GM11168 (cell line): ENCODE measurements at regions not wholly inside any gene's neighbourhood (a gene's known extent, or its start where the extent isn't known, plus 50 kb on each side); places are given as distances from the start of the nearest gene placed in this dataset.

Source experiments
- in situ Hi-C: fragments of 300-500 bp; cut with MboI; formaldehyde crosslinking; loops from one replicate; pipeline ENCODE4 v1.12.0; 2022; ENCODE audit warnings: low sequenced_read_pairs; ENCODE audit not compliant: unreplicated experiment

- in situ Hi-C loops: no loop called here
These were observed 678.1 kb upstream of the CCDC54 start for GRCh38 chr3:106699122-106699521.

DNA sequence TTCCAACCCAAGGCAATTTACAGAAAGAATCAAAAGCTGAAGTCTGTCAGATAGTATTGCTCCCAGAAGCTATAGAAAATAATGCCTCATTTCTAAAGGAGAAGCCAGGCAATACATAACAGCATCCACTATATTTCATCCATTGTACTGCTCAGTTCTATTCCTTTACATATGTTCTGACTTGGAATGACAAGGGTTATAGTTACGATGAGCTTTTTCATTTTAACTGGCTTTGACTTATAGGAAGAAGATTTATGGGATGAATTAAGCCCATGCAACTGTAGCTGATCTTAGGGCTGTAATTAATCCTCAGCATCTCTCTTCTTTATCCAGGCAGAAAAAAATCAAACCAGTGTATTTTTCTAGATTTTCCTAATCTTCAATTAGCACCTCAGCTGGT, 676.3 kb upstream of the CCDC54 start:
- in situ Hi-C loops: no loop called here

- in situ Hi-C loops: no loop called here
These were observed 673.7 kb upstream of the CCDC54 start for GRCh38 chr3:106703524-106703923.

GRCh38 chr3:106707347-106707746, 669.9 kb upstream of the CCDC54 start:
- in situ Hi-C loops: no loop called here

GRCh38 chr3:106710596-106710995, 666.6 kb upstream of the CCDC54 start:
- in situ Hi-C loops: no loop called here

DNA sequence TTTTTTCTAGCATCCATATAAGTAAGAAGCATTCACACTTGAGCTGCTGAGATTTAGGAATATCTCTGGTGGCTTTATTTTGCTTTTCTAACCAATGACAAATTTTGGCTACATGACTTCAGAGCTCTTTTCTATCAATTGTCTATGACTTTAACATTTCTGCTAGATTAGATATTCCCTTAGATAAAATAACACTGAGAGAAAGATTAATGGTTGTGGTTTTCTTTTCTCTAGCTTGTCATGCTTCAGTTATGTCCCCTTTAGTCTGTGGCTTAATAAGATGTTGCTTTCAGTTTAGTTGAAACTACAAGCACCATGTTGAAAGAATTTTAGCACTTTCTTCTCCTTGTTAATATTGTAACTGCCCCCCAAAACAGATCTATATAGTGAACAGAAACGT, 665.6 kb upstream of the CCDC54 start:
- in situ Hi-C loops: no loop called here

DNA sequence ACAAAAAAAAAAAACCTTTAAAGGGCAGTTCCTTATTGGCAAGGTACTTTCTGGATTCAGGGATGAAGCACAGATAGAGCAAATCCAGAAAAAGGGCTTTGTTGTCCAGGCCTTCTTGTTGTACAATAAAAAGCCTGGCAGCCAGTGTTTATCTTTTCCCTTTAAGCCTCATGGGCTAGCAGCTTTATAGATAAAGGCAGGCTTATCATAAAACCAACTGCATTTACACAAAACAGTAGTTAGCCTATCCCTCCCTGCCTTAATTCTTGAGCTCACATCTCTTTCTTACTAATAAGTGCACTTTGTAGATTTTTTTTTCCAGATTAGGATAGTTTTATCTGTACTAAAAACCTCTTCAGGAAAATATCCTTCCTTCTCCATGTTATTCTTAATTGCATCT, 662.8 kb upstream of the CCDC54 start:
- in situ Hi-C loops: no loop called here

GRCh38 chr3:106715286-106715685, 662.0 kb upstream of the CCDC54 start:
- in situ Hi-C loops: no loop called here

DNA sequence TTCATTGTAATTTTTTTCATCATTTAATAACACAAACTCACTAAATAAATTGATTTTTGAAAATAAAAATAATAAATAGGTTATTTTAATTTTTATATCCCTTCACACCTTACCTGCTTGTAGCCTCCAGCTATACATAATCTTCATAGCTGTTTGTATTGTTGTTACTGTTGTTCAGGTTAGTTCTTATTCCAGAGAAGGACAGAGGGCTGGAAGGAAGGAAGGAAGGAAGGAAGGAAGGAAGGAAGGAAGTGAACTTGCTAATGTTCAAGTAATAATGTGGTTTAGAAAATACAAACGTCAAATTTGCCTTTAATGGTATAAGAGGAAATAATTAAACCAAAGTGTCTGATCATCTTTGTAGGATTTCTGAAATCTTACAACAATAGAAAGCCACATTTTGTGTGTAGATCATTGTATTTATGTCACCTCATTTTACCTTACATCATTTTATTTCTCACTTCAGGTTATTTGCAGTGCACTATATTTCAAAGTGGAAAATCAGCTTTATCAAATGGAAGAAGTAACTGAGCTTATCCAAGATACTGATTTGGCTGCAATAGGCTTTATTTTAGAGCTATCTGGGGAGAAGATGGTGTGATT, 660.0 kb upstream of the CCDC54 start:
- in situ Hi-C loops: no loop called here

- in situ Hi-C loops: no loop called here
These were observed 658.2 kb upstream of the CCDC54 start for GRCh38 chr3:106719077-106719476.

GRCh38 chr3:106719583-106719982, 657.7 kb upstream of the CCDC54 start:
- in situ Hi-C loops: no loop called here

GRCh38 chr3:106720510-106720909, 656.7 kb upstream of the CCDC54 start:
- in situ Hi-C loops: no loop called here

- in situ Hi-C loops: no loop called here
These were observed 651.7 kb upstream of the CCDC54 start for GRCh38 chr3:106725566-106725965.

GRCh38 chr3:106728315-106729098, 648.7 kb upstream of the CCDC54 start:
- in situ Hi-C loops: no loop called here

DNA sequence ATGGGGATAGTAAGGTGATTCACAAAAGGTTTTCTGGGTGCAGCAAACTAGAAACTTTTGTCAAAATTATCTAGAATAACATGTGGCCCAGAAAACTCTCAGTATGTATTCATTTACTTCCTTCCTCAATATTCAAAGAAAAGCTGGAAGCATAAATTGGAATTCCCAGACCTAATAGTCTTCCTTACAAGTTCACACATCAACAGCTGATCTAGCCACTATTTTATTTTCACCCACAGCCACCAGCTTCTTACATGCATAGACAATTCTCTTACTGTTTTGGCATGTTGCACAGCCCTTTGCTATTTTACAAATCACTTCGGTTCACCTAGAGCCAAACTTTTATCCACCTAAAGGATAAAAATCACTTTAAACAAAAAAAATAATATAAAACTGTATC, 647.8 kb upstream of the CCDC54 start:
- in situ Hi-C loops: no loop called here

DNA sequence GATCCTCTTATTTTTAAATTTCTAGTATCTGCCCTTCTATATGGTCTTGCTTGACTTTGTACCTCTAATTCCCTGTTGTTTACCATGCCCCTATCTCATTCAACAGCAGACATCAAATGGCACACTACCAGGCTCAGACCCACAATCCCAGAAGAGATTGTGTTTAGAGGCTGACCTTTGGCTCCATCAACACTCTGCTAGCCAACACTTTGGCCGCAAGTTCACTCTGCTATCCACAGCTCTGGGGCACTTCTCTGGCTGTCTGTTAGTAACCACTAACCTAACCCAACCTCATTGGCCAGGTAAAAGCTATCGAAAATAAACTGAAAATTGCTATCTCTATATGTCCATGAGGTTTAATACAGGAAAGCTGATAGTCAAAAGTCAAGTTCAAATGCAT, 646.0 kb upstream of the CCDC54 start:
- in situ Hi-C loops: no loop called here

GRCh38 chr3:106734712-106735111, 642.5 kb upstream of the CCDC54 start:
- in situ Hi-C loops: no loop called here

DNA sequence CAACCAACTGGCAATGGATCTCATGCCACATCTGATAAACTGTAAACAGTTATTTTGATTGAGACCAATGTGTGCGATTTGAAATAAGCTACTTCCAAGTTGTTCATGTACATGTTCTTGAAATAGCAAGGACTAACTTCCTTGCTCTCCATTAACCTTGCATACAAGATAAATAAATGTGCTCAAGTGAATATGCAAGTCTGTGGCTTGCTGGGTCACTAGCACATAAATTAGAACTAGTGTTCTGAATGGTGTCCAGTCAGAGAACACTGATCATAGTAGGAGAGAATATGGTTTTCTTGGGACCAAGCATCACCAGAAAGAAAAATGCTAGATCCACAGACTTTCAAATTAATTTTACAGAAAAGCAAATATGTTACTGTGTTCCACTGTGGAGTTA, 640.0 kb upstream of the CCDC54 start:
- in situ Hi-C loops: no loop called here

- in situ Hi-C loops: no loop called here
These were observed 637.1 kb upstream of the CCDC54 start for GRCh38 chr3:106740116-106740515.

- in situ Hi-C loops: no loop called here
These were observed 631.7 kb upstream of the CCDC54 start for GRCh38 chr3:106745344-106746168.

DNA sequence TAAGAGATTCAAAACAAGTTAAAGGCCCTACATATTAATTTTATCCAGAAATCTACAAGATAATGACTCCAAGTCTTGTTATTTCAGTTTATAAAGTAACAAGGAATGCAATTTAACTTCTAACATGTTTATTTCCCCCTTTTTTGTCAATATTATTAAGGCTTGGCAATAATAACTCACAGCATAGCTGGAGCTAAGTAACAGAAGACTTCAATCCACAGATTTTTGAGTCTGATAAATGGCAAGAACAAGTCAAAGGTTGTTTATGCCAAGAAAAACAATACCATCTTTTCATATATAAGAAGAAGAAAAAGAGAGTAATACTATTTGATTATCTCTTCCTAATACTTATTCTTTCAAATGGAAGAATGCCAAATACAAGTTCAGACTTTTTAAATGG, 631.0 kb upstream of the CCDC54 start:
- in situ Hi-C loops: no loop called here
